Tibial artery (tissue), 4 donors: ENCODE measurements at regions not wholly inside any gene's neighbourhood (a gene's known extent, or its start where the extent isn't known, plus 50 kb on each side); places are given as distances from the start of the nearest gene placed in this dataset.

Source experiments
- DNase-seq, 2 donors: peaks; one replicate each; pipeline ENCODE4 v3.0.0-alpha.2; 2019
- H3K27ac ChIP-seq, 2 donors: fragments of 200-600 bp; sonication (generic) in 1 of 2; 1 replicate in 1 of 2; 2 replicates in 1 of 2; pipeline ENCODE4 v1.5.1; 2018 to 2019; ENCODE audit warnings: mild to moderate bottlenecking in 1 of 2
- H3K27me3 ChIP-seq, 2 donors: fragments of 200-600 bp; sonication (generic) in 1 of 2; one replicate each; pipeline versions ENCODE4 v1.5.1 to v1.6.0; 2016 to 2019
- H3K36me3 ChIP-seq, 3 donors: fragments of 200-600 bp; sonication (generic) in 2 of 3; one replicate each; pipeline ENCODE4 v1.5.1; 2016 to 2019; ENCODE audit warnings: mild to moderate bottlenecking in 2 of 3
- H3K4me1 ChIP-seq, 4 donors: fragments of 200-600 bp; sonication (generic) in 2 of 4; 1 replicate in 3 of 4; 2 replicates in 1 of 4; pipeline ENCODE4 v1.5.1; 2016 to 2019
- H3K4me3 ChIP-seq, 2 donors: fragments of 200-600 bp; sonication (generic) in 1 of 2; 1 replicate in 1 of 2; 2 replicates in 1 of 2; pipeline ENCODE4 v1.5.1; 2018 to 2019; ENCODE audit warnings: mild to moderate bottlenecking in 2 of 2
- H3K9me3 ChIP-seq, 3 donors: fragments of 200-600 bp; sonication (generic) in 1 of 3; one replicate each; pipeline ENCODE4 v1.5.1; 2016 to 2019
- CTCF ChIP-seq, 2 experiments: fragments of 200-600 bp in 1 of 2; fragments of 450-650 bp in 1 of 2; IDR thresholded peaks; one replicate each; pipeline ENCODE4 v1.5.1; 2017 to 2019; ENCODE audit warnings: antibody characterized with exemption in 2 of 2, mild to moderate bottlenecking in 1 of 2, moderate library complexity in 1 of 2
- intact Hi-C: fragments of 100-400 bp; cut with DNase I; formaldehyde crosslinking; loops from one replicate; pipeline ENCODE4 v1.15.0; 2023; ENCODE audit warnings: low total_unique reads

- intact Hi-C loops, result no loop called here
- H3K36me3 ChIP-seq, result no peaks in the 10 kb centered on the region
- DNase-seq, result no peak
- H3K27ac ChIP-seq, result no peak overlapping the region
- no peak for TF ChIP-seq CTCF (IDR thresholded peaks at IDR 0.05)
- no peaks in the 10 kb centered on the region for H3K9me3 ChIP-seq
- no peak overlapping the region for H3K4me3 ChIP-seq
- H3K27me3 ChIP-seq, result peaks cover 0 to 30% of the 10 kb centered on the region in 2 donors
- no peaks in the 10 kb centered on the region for H3K4me1 ChIP-seq
Measured at GRCh38 chr11:119885067-119885466, 156.1 kb upstream of the NECTIN1 start.

- intact Hi-C loops, result no loop called here
- DNase-seq, result no peak
- Histone ChIP-seq H3K4me1 (no peaks in the 10 kb centered on the region), H3K9me3 (no peaks in the 10 kb centered on the region), H3K27me3 (peaks cover 0 to 20% of the 10 kb centered on the region in 2 donors), H3K27ac (no peak overlapping the region), H3K36me3 (no peaks in the 10 kb centered on the region), H3K4me3 (no peak overlapping the region)
- no peak for TF ChIP-seq CTCF (IDR thresholded peaks at IDR 0.05)
Measured at GRCh38 chr11:119882316-119882715, 153.3 kb upstream of the NECTIN1 start.

DNA sequence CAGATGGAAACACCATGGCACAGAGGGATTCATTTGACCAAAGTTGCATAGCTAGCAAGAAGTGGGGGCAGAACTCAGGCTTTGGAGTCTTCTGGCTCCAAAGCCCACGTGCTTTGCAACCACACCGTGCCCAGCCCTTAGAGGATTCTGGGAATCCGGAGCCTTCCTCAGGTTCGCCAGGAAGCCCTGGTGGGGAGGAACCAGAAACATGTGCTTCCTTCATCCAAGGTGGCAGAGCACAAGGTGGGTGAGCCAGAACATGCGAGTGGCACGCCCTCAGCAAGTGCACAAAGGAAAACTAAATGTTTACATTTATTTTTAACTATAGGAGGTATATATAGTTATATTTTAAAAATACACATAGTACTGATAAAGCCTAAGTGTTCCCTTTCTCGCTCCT is 151.9 kb upstream of the NECTIN1 start:
- no peak for DNase-seq
- no peaks in the 10 kb centered on the region for H3K9me3 ChIP-seq

DNA sequence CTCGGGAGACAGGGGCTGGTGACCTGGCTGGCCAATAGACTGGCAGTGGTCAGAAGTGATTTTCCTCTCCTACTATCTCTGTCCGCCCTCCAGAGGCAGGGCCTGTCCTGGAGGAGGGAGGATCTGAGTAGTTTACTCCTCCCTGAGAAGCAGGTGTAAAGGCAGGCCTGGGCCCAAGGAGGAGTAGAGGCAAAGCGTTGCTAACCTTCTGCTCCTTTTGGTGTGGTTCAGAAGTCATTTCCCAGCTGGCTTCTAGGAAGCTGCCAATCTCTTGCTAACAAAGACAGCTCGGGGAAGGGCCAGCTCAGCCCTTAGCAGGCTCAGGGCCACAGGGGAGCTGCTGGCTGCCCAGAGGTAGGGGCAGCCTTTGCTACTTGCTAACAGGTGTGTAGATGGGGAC is 151.1 kb upstream of the NECTIN1 start:
- Histone ChIP-seq H3K4me1 (peaks cover 0 to 12% (median 5%) of the 10 kb centered on the region in 4 donors), H3K27me3 (peaks cover 0 to 7% of the 10 kb centered on the region in 2 donors), H3K36me3 (no peaks in the 10 kb centered on the region), H3K9me3 (no peaks in the 10 kb centered on the region), H3K4me3 (no peak overlapping the region), H3K27ac (no peak overlapping the region)
- no peak for DNase-seq
- intact Hi-C loops, result no loop called here
- TF ChIP-seq CTCF (IDR thresholded peaks at IDR 0.05), result no peak

More for the DNA sequence above, 151.9 kb upstream of the NECTIN1 start:
- peaks cover 0 to 9% of the 10 kb centered on the region in 2 donors for H3K27me3 ChIP-seq
- no peak for TF ChIP-seq CTCF (IDR thresholded peaks at IDR 0.05)
- no peak overlapping the region for H3K4me3 ChIP-seq
- intact Hi-C loops, result no loop called here
- H3K4me1 ChIP-seq, result peaks cover 0 to 8% (median 3%) of the 10 kb centered on the region in 4 donors
- H3K27ac ChIP-seq, result no peak overlapping the region
- no peaks in the 10 kb centered on the region for H3K36me3 ChIP-seq

GRCh38 chr11:119878990-119879389 is 150.0 kb upstream of the NECTIN1 start:
- TF ChIP-seq CTCF (IDR thresholded peaks at IDR 0.05), result no peak
- Histone ChIP-seq H3K27me3 (peaks cover 0 to 4% of the 10 kb centered on the region in 2 donors), H3K4me3 (no peak overlapping the region), H3K4me1 (peaks cover 0 to 12% (median 5%) of the 10 kb centered on the region in 4 donors), H3K27ac (no peak overlapping the region), H3K36me3 (no peaks in the 10 kb centered on the region), H3K9me3 (no peaks in the 10 kb centered on the region)
- no peak for DNase-seq
- intact Hi-C loops, result no loop called here

DNA sequence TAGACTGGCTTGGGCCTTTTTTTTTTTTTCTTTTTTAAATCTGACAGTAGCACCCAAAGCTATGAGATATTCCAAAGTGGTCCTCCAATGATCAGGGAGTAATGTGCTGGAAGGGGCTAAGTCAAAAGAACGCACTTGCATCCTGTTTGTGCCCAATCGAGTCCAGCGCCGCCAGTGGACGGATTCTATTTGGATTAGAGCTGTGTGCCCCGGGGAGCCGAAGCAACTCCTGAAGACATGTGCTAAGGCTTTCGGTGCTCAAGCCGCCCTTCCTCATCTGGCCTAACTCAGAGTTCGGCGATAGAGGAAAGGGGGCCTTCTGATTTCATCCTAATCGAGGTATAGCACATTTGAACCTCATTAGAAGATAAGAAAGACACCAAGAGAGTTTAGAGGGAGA is 147.8 kb upstream of the NECTIN1 start:
- Histone ChIP-seq H3K27ac (no peak overlapping the region), H3K27me3 (peaks cover 0 to 7% of the 10 kb centered on the region in 2 donors)

More for the DNA sequence above, 147.8 kb upstream of the NECTIN1 start:
- intact Hi-C loops, result no loop called here
- no peak for DNase-seq
- Histone ChIP-seq H3K36me3 (no peaks in the 10 kb centered on the region), H3K4me3 (no peak overlapping the region), H3K9me3 (no peaks in the 10 kb centered on the region), H3K4me1 (peaks cover 0 to 12% (median 5%) of the 10 kb centered on the region in 4 donors)
- TF ChIP-seq CTCF (IDR thresholded peaks at IDR 0.05), result no peak
